ENCODE measurements at regions not wholly inside any gene's neighbourhood (a gene's known extent, or its start where the extent isn't known, plus 50 kb on each side); places are given as distances from the start of the nearest gene placed in this dataset. TPM values are rescaled to one million over a fixed set of nuclear protein-coding genes. Genes with fewer than 3 reads are reported as not detected.

GRCh38 chr12:29838768-29839167 lies 55.0 kb upstream of the TMTC1 start:
- no peak overlapping the region for H3K9ac ChIP-seq (ENCODE audit: insufficient read depth, low read length, poor library complexity, severe bottlenecking)
- no peaks in the 10 kb centered on the region for H3K4me1 ChIP-seq (ENCODE audit: control insufficient read depth in 1 of 2, insufficient read depth in 2 of 2, low read length in 2 of 2)
- Mint-ChIP-seq H3K27me3 (ENCODE audit: low read depth in 3 of 3) (peaks cover 0 to 2% (median 0%) of the 10 kb centered on the region in 3 donors), H3K36me3 (no peaks in the 10 kb centered on the region), H3K27ac (no peak overlapping the region), H3K4me3 (no peak overlapping the region), H3K9me3 (peaks cover 10 to 28% (median 14%) of the 10 kb centered on the region in 7 donors), H3K4me1 (no peaks in the 10 kb centered on the region)
- no peaks in the 10 kb centered on the region for H4K20me1 ChIP-seq (ENCODE audit: insufficient read depth, low read length)
- no peak for DNase-seq
- no peak overlapping the region for H3K27ac ChIP-seq (ENCODE audit: low read depth in 1 of 2, low read length in 2 of 2)
- intact Hi-C loops (cut with micrococcal nuclease): no loop called here
- no peak overlapping the region for H3K4me2 ChIP-seq (replicated peaks; ENCODE audit: extremely low read depth, low read length, poor library complexity, severe bottlenecking)
- H3K9me3 ChIP-seq (replicated peaks in 1 of 2; ENCODE audit: control insufficient read depth in 1 of 2, insufficient read depth in 1 of 2, low read length in 2 of 2): peaks cover 9 to 15% of the 10 kb centered on the region in 2 donors
- H2AFZ ChIP-seq (ENCODE audit: insufficient read depth, low read depth, low read length, poor library complexity, severe bottlenecking): no peak overlapping the region
- TF ChIP-seq, protein P1, sequence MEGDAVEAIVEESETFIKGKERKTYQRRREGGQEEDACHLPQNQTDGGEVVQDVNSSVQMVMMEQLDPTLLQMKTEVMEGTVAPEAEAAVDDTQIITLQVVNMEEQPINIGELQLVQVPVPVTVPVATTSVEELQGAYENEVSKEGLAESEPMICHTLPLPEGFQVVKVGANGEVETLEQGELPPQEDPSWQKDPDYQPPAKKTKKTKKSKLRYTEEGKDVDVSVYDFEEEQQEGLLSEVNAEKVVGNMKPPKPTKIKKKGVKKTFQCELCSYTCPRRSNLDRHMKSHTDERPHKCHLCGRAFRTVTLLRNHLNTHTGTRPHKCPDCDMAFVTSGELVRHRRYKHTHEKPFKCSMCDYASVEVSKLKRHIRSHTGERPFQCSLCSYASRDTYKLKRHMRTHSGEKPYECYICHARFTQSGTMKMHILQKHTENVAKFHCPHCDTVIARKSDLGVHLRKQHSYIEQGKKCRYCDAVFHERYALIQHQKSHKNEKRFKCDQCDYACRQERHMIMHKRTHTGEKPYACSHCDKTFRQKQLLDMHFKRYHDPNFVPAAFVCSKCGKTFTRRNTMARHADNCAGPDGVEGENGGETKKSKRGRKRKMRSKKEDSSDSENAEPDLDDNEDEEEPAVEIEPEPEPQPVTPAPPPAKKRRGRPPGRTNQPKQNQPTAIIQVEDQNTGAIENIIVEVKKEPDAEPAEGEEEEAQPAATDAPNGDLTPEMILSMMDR (IDR thresholded peaks at IDR 0.05): no peak
- WGBS (ENCODE audit: insufficient coverage): no CpG with 5 or more reads among the region's 1 CpG
- H3K4me3 ChIP-seq (replicated peaks in 1 of 3; ENCODE audit: low read depth in 2 of 3, low read length in 3 of 3): no peak overlapping the region
- no peaks in the 10 kb centered on the region for H3K79me2 ChIP-seq (ENCODE audit: insufficient read depth, low read length)
- H3K27me3 ChIP-seq (ENCODE audit: control insufficient read depth in 2 of 2, insufficient read depth in 2 of 2, low read length in 2 of 2): no peaks in the 10 kb centered on the region
- H3K36me3 ChIP-seq (replicated peaks in 1 of 2; ENCODE audit: control insufficient read depth in 1 of 2, insufficient read depth in 2 of 2, low read length in 2 of 2): no peaks in the 10 kb centered on the region

Small RNA genes in the stretch of these regions (small RNA-seq; reads per million reads assigned to genes)
- gene AC023511.2 (ENCODE audit: insufficient read length, low read depth) (not detected), gene RNA5SP356 (ENCODE audit: insufficient read length, low read depth) (1.2 reads per million)
